ENCODE measurements at regions not wholly inside any gene's neighbourhood (a gene's known extent, or its start where the extent isn't known, plus 50 kb on each side); places are given as distances from the start of the nearest gene placed in this dataset.

- no peak overlapping the region for H3K27ac ChIP-seq
- TF ChIP-seq CTCF (IDR thresholded peaks at IDR 0.05) = no peak
- TF ChIP-seq ZFX (IDR thresholded peaks at IDR 0.05; ENCODE audit: borderline replicate concordance) = no peak
Measured at GRCh38 chr3:152997526-152997925, 162.6 kb downstream of the P2RY1 start.

- no peak for TF ChIP-seq CTCF (IDR thresholded peaks at IDR 0.05)
- TF ChIP-seq ZFX (IDR thresholded peaks at IDR 0.05; ENCODE audit: borderline replicate concordance) = no peak
- no peak overlapping the region for H3K27ac ChIP-seq
Measured at GRCh38 chr3:152998591-152998990, 163.4 kb upstream of the RAP2B start.

- TF ChIP-seq ZFX (IDR thresholded peaks at IDR 0.05; ENCODE audit: borderline replicate concordance) (no peak), CTCF (IDR thresholded peaks at IDR 0.05) (no peak)
- H3K27ac ChIP-seq = no peak overlapping the region
Measured at GRCh38 chr3:153000325-153000724, 161.7 kb upstream of the RAP2B start.

GRCh38 chr3:153001210-153002078, 160.6 kb upstream of the RAP2B start:
- TF ChIP-seq CTCF (IDR thresholded peaks at IDR 0.05) = no peak
- no peak for TF ChIP-seq ZFX (IDR thresholded peaks at IDR 0.05; ENCODE audit: borderline replicate concordance)
- H3K27ac ChIP-seq = no peak overlapping the region

- H3K27ac ChIP-seq = no peak overlapping the region
- TF ChIP-seq CTCF (IDR thresholded peaks at IDR 0.05) (no peak), ZFX (IDR thresholded peaks at IDR 0.05; ENCODE audit: borderline replicate concordance) (no peak)
Measured at GRCh38 chr3:153003441-153003840, 158.6 kb upstream of the RAP2B start.

- TF ChIP-seq CTCF (IDR thresholded peaks at IDR 0.05) = no peak
- no peak for TF ChIP-seq ZFX (IDR thresholded peaks at IDR 0.05; ENCODE audit: borderline replicate concordance)
- H3K27ac ChIP-seq = no peak overlapping the region
Measured at GRCh38 chr3:153003862-153004261, 158.2 kb upstream of the RAP2B start.

- no peak for TF ChIP-seq CTCF (IDR thresholded peaks at IDR 0.05)
- no peak for TF ChIP-seq ZFX (IDR thresholded peaks at IDR 0.05; ENCODE audit: borderline replicate concordance)
- no peak overlapping the region for H3K27ac ChIP-seq
Measured at GRCh38 chr3:153008226-153008625, 153.8 kb upstream of the RAP2B start.

Data from 22Rv1 (cell line).